GM12878 (cell line): ENCODE measurements at regions not wholly inside any gene's neighbourhood (a gene's known extent, or its start where the extent isn't known, plus 50 kb on each side); places are given as distances from the start of the nearest gene placed in this dataset.

Source experiments
- ATAC-seq: fragments of 200-7000 bp; cut with Tn5 transposase; 3 replicates; pipeline ENCODE4 v1.9.1; 2020; ENCODE audit warnings: mild to moderate bottlenecking, moderate library complexity
- BruUV-seq: library from RNA; stranded (reverse); fragments of 400-500 nt; replicated peaks from 2 replicates; lab custom pipeline; 2021; lab: Mats Ljungman, UMichigan
- CTCF ChIA-PET: fragments of 300-600 bp; sonication (Branson Sonifier 250); formaldehyde crosslinking; extraction: SDS; loops from one replicate; lab custom pipeline; 2021; ENCODE audit warnings: inconsistent platforms; lab: Yijun Ruan, JAX
- POLR2A ChIA-PET: fragments of 350-600 bp; formaldehyde crosslinking; extraction: SDS; loops from one replicate; lab custom pipeline; 2021; ENCODE audit warnings: inconsistent platforms; lab: Charles Lee
- RAD21 ChIA-PET: fragments of 300-600 bp; sonication (Branson Sonifier 250); formaldehyde crosslinking; loops from one replicate; lab custom pipeline; 2023; ENCODE audit warnings: antibody characterized with exemption; ENCODE audit not compliant: unreplicated experiment; lab: Charles Lee
- SMC1A ChIA-PET: fragments of 300-600 bp; sonication (Branson Sonifier 250); formaldehyde crosslinking; loops from one replicate; lab custom pipeline; 2023; ENCODE audit not compliant: unreplicated experiment, uncharacterized antibody; lab: Charles Lee
- DNase-seq: peaks from one replicate; pipeline ENCODE4 v3.0.0-alpha.2; 2011; ENCODE audit warnings: low read depth, low spot score
- FAIRE-seq: peaks from 3 replicates; lab custom pipeline; 2011; peaks lifted over from hg19 to GRCh38; lab: Jason Lieb, UNC
- H2AFZ ChIP-seq: 2 replicates; pipeline ENCODE4 v1.6.0; 2011; ENCODE audit warnings: low read depth, low read length, control low read depth; ENCODE audit not compliant: control insufficient read depth
- H3K27ac ChIP-seq: 2 replicates; pipeline ENCODE4 v1.5.1; 2011; ENCODE audit warnings: control low read depth; ENCODE audit not compliant: control insufficient read depth, insufficient read depth
- H3K27me3 ChIP-seq, 2 experiments: replicated peaks in 1 of 2; 2 replicates each; pipeline versions ENCODE4 v1.6.0 to v1.6.1; 2011; ENCODE audit warnings: low read length in 1 of 2; ENCODE audit not compliant: control insufficient read depth in 2 of 2, insufficient read depth in 2 of 2
- H3K36me3 ChIP-seq, 2 experiments: 2 replicates each; pipeline ENCODE4 v1.5.1; 2011; ENCODE audit warnings: low read length in 1 of 2; ENCODE audit not compliant: control insufficient read depth in 2 of 2, insufficient read depth in 2 of 2
- H3K4me1 ChIP-seq: 2 replicates; pipeline ENCODE4 v1.6.1; 2011; ENCODE audit warnings: mild to moderate bottlenecking, low read length, moderate library complexity, mixed read lengths; ENCODE audit not compliant: control insufficient read depth, insufficient read depth
- H3K4me2 ChIP-seq: 2 replicates; pipeline ENCODE4 v1.6.0; 2011; ENCODE audit warnings: control low read depth; ENCODE audit not compliant: control insufficient read depth, insufficient read depth
- H3K4me3 ChIP-seq: fragments of 200-600 bp; sonication (generic); 2 replicates; pipeline ENCODE4 v1.5.1; 2016
- H3K79me2 ChIP-seq: 2 replicates; pipeline ENCODE4 v1.6.0; 2011; ENCODE audit warnings: low read length; ENCODE audit not compliant: control insufficient read depth, insufficient read depth
- H3K9ac ChIP-seq: 2 replicates; pipeline ENCODE4 v1.8.0; 2011; ENCODE audit warnings: low read length, control low read depth, mixed read lengths; ENCODE audit not compliant: control insufficient read depth, insufficient read depth
- H3K9me3 ChIP-seq: replicated peaks from 3 replicates; pipeline ENCODE4 v1.5.1; 2011; ENCODE audit warnings: mild to moderate bottlenecking, low read length; ENCODE audit not compliant: control insufficient read depth, insufficient read depth
- H4K20me1 ChIP-seq: 2 replicates; pipeline ENCODE4 v1.6.0; 2011; ENCODE audit not compliant: control insufficient read depth, insufficient read depth
- BRCA1 ChIP-seq: IDR thresholded peaks from 2 replicates; pipeline ENCODE4 v1.6.1; 2011; ENCODE audit warnings: low read depth, low read length, improper control_type of control experiment
- ELK1 ChIP-seq: IDR thresholded peaks from 2 replicates; pipeline ENCODE4 v1.6.1; 2012; ENCODE audit warnings: low read depth, low read length, improper control_type of control experiment
- GATAD2B ChIP-seq: fragments of 450-650 bp; conservative IDR thresholded peaks from 2 replicates; pipeline ENCODE4 v1.6.1; 2017; ENCODE audit warnings: low read depth, mild to moderate bottlenecking, moderate library complexity
- MEF2B ChIP-seq: fragments of 450-650 bp; IDR thresholded peaks from 2 replicates; pipeline ENCODE4 v1.6.1; 2018; ENCODE audit warnings: mild to moderate bottlenecking, moderate library complexity; ENCODE audit not compliant: partially characterized antibody, poor library complexity, severe bottlenecking
- NFYA ChIP-seq: IDR thresholded peaks from 2 replicates; pipeline ENCODE4 v1.6.1; 2011; ENCODE audit warnings: low read depth, mild to moderate bottlenecking, low read length, improper control_type of control experiment, borderline replicate concordance
- NR2C2 ChIP-seq: IDR thresholded peaks from 2 replicates; pipeline ENCODE4 v1.6.1; 2011; ENCODE audit warnings: borderline replicate concordance, low read depth; ENCODE audit not compliant: control insufficient read depth, insufficient read length
- TARDBP ChIP-seq: IDR thresholded peaks from 2 replicates; pipeline ENCODE4 v1.6.1; 2016; ENCODE audit warnings: borderline replicate concordance
- TBL1XR1 ChIP-seq: IDR thresholded peaks from 2 replicates; pipeline ENCODE4 v1.6.1; 2012; ENCODE audit warnings: low read depth, low read length, improper control_type of control experiment
- ZNF274 ChIP-seq: IDR thresholded peaks from one replicate; pipeline ENCODE4 v1.8.0; 2011; ENCODE audit not compliant: insufficient read length, insufficient read depth
- WGBS: methylation state at CpG from one replicate; pipeline ENCODE4 v1.1.6; 2016; ENCODE audit warnings: low lambda C conversion rate; ENCODE audit not compliant: insufficient replicate concordance, insufficient coverage; ENCODE audit errors: missing lambda C conversion rate; 5-methylcytosine and 5-hydroxymethylcytosine counted together
- in situ Hi-C: fragments of 300-500 bp; cut with MboI; formaldehyde crosslinking; loops from 9 replicates; pipeline ENCODE4 v1.14.3; 2018; ENCODE audit warnings: mixed read lengths
- intact Hi-C: fragments of 100-400 bp; cut with micrococcal nuclease; formaldehyde crosslinking; loops from one replicate; pipeline ENCODE4 v1.14.2; 2022; ENCODE audit not compliant: unreplicated experiment
- TF ChIP-seq, protein P1 (sequence below): fragments of 450-650 bp; IDR thresholded peaks from 2 replicates; pipeline ENCODE4 v1.6.1; 2016; ENCODE audit warnings: mild to moderate bottlenecking, moderate library complexity, borderline replicate concordance

DNA sequence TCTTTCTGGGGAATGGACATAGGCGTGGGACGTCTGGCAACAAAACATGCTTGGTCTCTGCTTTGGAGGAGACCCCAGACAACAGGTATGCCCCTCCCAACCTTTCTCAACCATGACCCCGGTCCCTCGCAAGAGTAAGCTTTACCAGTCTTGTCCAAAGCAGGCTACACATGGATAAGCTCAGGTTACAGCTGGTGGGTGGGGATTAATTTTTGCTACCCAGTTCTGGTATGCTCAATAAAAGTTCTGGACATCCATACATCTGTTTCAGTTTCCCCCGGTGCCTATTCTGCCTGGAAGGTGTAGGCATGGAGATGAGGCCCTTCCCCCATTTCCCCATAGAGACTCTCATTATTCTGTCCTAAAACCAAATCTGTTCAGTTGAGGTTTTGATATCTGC, 54.5 kb upstream of the NOCT start:
- FAIRE-seq (no peak), DNase-seq (no peak), ATAC-seq (no peak)
- H3K79me2 ChIP-seq = no peaks in the 10 kb centered on the region
- in situ Hi-C loops = no loop called here
- no peak overlapping the region for H3K4me3 ChIP-seq
- WGBS = 68% methylated on average over 5 of the region's 5 CpGs
- intact Hi-C loops = no loop called here
- no peaks in the 10 kb centered on the region for H4K20me1 ChIP-seq
- SMC1A ChIA-PET = no interaction called here
- H3K9me3 ChIP-seq = no peaks in the 10 kb centered on the region
- no TSS peak for BruUV-seq
- H3K27me3 ChIP-seq = no peaks in the 10 kb centered on the region; a peak in 1 of 4 replicates
- CTCF ChIA-PET = no interaction called here
- TF ChIP-seq MEF2B = no peak
- no peak for TF ChIP-seq TARDBP
- POLR2A ChIA-PET = no interaction called here
- H3K4me2 ChIP-seq = no peak overlapping the region
- no peaks in the 10 kb centered on the region for H3K4me1 ChIP-seq
- H3K9ac ChIP-seq = no peak overlapping the region
- H3K27ac ChIP-seq = no peak overlapping the region
- RAD21 ChIA-PET = no interaction called here
- H3K36me3 ChIP-seq = no peaks in the 10 kb centered on the region
- H2AFZ ChIP-seq = no peak overlapping the region

DNA sequence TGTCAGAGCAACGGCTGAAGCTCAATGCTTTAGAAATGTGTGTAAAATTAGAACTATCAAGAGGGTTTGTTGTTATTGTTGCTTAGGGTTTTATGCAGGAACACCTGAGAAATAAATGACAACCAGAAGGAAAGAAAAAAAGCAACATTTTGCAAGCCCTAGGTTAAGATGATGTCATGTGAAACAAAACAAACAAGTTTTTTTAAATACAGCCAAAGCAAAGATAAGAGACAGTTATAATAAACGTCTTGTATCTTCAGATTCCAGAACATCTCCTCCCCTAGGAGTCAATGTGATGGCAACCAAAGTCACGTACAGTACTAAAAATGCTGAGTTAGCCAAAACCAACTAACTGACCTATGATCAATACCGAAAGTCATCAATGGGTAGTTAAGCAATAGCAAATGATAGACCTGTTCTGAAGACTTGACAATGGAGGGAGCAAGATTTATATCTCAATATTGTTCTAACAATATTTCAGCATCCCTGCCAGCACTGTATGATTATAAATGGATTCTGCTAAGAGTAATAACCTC, 55.3 kb upstream of the NOCT start:
- Histone ChIP-seq H4K20me1 (no peaks in the 10 kb centered on the region), H3K79me2 (no peaks in the 10 kb centered on the region), H3K9ac (no peak overlapping the region), H3K27ac (no peak overlapping the region), H3K36me3 (no peaks in the 10 kb centered on the region), H3K9me3 (no peaks in the 10 kb centered on the region), H3K4me2 (no peak overlapping the region), H3K4me1 (no peaks in the 10 kb centered on the region), H3K4me3 (no peak overlapping the region), H3K27me3 (no peaks in the 10 kb centered on the region; a peak in 1 of 4 replicates), H2AFZ (no peak overlapping the region)
- ChIA-PET CTCF (no interaction called here), SMC1A (no interaction called here), POLR2A (interaction anchor here (0.7 kb wide), 1 partner anchor 77 kb away, joined by 3 read pairs; no protein-coding TSS in a partner anchor), RAD21 (no interaction called here)
- TF ChIP-seq ELK1 (no peak), TARDBP (no peak), GATAD2B (no peak), TBL1XR1 (no peak), NFYA (no peak), NR2C2 (no peak), BRCA1 (no peak), ZNF274 (no peak)
- TF ChIP-seq, protein P1, sequence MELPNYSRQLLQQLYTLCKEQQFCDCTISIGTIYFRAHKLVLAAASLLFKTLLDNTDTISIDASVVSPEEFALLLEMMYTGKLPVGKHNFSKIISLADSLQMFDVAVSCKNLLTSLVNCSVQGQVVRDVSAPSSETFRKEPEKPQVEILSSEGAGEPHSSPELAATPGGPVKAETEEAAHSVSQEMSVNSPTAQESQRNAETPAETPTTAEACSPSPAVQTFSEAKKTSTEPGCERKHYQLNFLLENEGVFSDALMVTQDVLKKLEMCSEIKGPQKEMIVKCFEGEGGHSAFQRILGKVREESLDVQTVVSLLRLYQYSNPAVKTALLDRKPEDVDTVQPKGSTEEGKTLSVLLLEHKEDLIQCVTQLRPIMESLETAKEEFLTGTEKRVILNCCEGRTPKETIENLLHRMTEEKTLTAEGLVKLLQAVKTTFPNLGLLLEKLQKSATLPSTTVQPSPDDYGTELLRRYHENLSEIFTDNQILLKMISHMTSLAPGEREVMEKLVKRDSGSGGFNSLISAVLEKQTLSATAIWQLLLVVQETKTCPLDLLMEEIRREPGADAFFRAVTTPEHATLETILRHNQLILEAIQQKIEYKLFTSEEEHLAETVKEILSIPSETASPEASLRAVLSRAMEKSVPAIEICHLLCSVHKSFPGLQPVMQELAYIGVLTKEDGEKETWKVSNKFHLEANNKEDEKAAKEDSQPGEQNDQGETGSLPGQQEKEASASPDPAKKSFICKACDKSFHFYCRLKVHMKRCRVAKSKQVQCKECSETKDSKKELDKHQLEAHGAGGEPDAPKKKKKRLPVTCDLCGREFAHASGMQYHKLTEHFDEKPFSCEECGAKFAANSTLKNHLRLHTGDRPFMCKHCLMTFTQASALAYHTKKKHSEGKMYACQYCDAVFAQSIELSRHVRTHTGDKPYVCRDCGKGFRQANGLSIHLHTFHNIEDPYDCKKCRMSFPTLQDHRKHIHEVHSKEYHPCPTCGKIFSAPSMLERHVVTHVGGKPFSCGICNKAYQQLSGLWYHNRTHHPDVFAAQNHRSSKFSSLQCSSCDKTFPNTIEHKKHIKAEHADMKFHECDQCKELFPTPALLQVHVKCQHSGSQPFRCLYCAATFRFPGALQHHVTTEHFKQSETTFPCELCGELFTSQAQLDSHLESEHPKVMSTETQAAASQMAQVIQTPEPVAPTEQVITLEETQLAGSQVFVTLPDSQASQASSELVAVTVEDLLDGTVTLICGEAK = no peak
- WGBS = 18% methylated on average over 4 of the region's 4 CpGs
- no peak for FAIRE-seq
- ATAC-seq = no peak
- no TSS peak for BruUV-seq
- DNase-seq = no peak
- in situ Hi-C loops = no loop called here
- intact Hi-C loops = no loop called here
